ENCODE measurements at regions not wholly inside any gene's neighbourhood (a gene's known extent, or its start where the extent isn't known, plus 50 kb on each side); places are given as distances from the start of the nearest gene placed in this dataset.

DNA sequence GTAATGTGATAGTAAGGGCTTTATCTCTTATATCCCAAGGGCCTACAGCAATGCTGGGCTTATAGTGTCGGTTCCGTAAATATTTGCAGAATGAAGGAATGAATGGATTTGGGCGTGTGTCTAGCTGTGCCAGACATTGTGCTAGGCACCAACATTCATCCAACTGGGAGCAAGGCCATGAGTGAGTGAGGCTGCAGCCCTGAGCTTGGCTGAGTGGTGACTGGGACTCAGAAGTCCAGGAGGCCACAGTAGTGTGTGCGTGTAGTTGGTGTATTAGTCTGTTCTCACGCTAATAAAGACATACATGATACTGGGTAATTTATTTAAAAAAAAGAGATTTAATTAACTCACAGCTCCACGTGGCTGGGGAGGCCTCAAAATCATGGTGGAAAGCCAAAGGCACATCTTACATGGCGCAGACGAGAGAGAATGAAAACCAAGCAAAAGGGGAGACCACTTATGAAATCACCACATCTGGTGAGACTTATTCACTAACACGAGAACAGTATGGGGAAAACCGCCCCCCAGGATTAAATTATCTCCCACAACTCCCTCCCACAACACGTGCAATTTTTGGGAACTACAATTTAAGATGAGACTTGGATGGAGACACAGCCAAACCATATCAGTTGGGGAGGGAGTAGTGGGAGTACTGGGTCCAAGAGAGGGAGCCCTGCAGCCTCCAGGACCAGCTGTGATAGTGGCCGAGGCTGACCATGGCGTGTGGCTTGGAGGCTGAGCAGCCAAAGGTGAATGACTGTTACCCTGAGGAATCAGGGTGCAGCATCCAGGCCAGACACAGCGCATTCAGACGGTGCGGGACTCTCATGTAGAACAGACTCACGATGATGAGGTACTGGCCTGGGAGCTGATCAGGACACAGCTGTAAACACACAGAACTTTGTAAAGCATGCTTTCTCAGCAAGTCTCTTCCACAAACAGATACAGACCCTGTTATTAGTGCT is 104.6 kb downstream of the TEX26 start:
- TF ChIP-seq, protein P1, sequence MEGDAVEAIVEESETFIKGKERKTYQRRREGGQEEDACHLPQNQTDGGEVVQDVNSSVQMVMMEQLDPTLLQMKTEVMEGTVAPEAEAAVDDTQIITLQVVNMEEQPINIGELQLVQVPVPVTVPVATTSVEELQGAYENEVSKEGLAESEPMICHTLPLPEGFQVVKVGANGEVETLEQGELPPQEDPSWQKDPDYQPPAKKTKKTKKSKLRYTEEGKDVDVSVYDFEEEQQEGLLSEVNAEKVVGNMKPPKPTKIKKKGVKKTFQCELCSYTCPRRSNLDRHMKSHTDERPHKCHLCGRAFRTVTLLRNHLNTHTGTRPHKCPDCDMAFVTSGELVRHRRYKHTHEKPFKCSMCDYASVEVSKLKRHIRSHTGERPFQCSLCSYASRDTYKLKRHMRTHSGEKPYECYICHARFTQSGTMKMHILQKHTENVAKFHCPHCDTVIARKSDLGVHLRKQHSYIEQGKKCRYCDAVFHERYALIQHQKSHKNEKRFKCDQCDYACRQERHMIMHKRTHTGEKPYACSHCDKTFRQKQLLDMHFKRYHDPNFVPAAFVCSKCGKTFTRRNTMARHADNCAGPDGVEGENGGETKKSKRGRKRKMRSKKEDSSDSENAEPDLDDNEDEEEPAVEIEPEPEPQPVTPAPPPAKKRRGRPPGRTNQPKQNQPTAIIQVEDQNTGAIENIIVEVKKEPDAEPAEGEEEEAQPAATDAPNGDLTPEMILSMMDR (IDR thresholded peaks at IDR 0.05; ENCODE audit: low read depth, low read length, poor library complexity, severe bottlenecking), result no peak
- no peak for TF ChIP-seq EZH2phosphoT487 (IDR thresholded peaks at IDR 0.05; ENCODE audit: borderline replicate concordance, low read length)

Measured in DOHH2 (cell line).